KMS-11 (cell line): ENCODE measurements at regions not wholly inside any gene's neighbourhood (a gene's known extent, or its start where the extent isn't known, plus 50 kb on each side); places are given as distances from the start of the nearest gene placed in this dataset.

Experiments used
- H2AFZ ChIP-seq: fragments of 200-600 bp; sonication (generic); 2 replicates; pipeline ENCODE4 v1.6.1; 2016; ENCODE audit warnings: antibody characterized with exemption, mixed run types, low read depth
- H3K27ac ChIP-seq: fragments of 200-600 bp; sonication (generic); 2 replicates; pipeline ENCODE4 v1.6.1; 2016; ENCODE audit warnings: mild to moderate bottlenecking, mixed run types
- H3K27me3 ChIP-seq: fragments of 200-600 bp; sonication (generic); 2 replicates; pipeline ENCODE4 v1.6.1; 2017; ENCODE audit warnings: mild to moderate bottlenecking, low read depth, mixed run types, moderate library complexity; ENCODE audit not compliant: insufficient read depth
- H3K36me3 ChIP-seq: fragments of 200-600 bp; sonication (generic); 2 replicates; pipeline ENCODE4 v1.6.1; 2017; ENCODE audit warnings: mild to moderate bottlenecking, mixed run types; ENCODE audit not compliant: insufficient read depth
- H3K4me1 ChIP-seq: fragments of 200-600 bp; sonication (generic); 2 replicates; pipeline ENCODE4 v1.6.1; 2016; ENCODE audit warnings: mild to moderate bottlenecking, low read depth, mixed run types; ENCODE audit not compliant: poor library complexity, severe bottlenecking
- H3K4me2 ChIP-seq: fragments of 200-600 bp; sonication (generic); 2 replicates; pipeline ENCODE4 v1.7.0; 2016; ENCODE audit warnings: mild to moderate bottlenecking, mixed run types
- H3K4me3 ChIP-seq: fragments of 200-600 bp; sonication (generic); IDR thresholded peaks from 2 replicates; pipeline ENCODE4 v1.6.1; 2017; ENCODE audit warnings: low read depth, low read length, mixed read lengths; ENCODE audit not compliant: insufficient read depth
- H3K79me2 ChIP-seq: fragments of 200-600 bp; sonication (generic); 2 replicates; pipeline ENCODE4 v1.6.1; 2016; ENCODE audit warnings: low read depth, mixed run types; ENCODE audit not compliant: insufficient read depth
- H3K9ac ChIP-seq: fragments of 200-600 bp; sonication (generic); 2 replicates; pipeline ENCODE4 v1.6.1; 2016; ENCODE audit warnings: mild to moderate bottlenecking, mixed run types
- H4K20me1 ChIP-seq: fragments of 200-600 bp; sonication (generic); 2 replicates; pipeline ENCODE4 v1.6.1; 2016; ENCODE audit warnings: mild to moderate bottlenecking, mixed run types; ENCODE audit not compliant: insufficient read depth
- CTCF ChIP-seq: fragments of 200-600 bp; sonication (generic); conservative IDR thresholded peaks from 2 replicates; pipeline ENCODE4 v1.6.1; 2017; ENCODE audit warnings: low read depth, mild to moderate bottlenecking, antibody characterized with exemption, low read length, moderate library complexity, mixed read lengths

- no peak overlapping the region for H3K27ac ChIP-seq
- no peak overlapping the region for H2AFZ ChIP-seq
These were observed 279.3 kb downstream of the SETD4 start for GRCh38 chr21:35780983-35781382.

GRCh38 chr21:35779690-35780570, 280.4 kb downstream of the SETD4 start:
- no peaks in the 10 kb centered on the region for H3K4me1 ChIP-seq
- H2AFZ ChIP-seq, result no peak overlapping the region
- no peaks in the 10 kb centered on the region for H3K36me3 ChIP-seq
- no peaks in the 10 kb centered on the region for H3K27me3 ChIP-seq
- no peak overlapping the region for H3K27ac ChIP-seq
- H3K4me2 ChIP-seq, result no peak overlapping the region
- H3K4me3 ChIP-seq, result no peak overlapping the region
- H4K20me1 ChIP-seq, result no peaks in the 10 kb centered on the region
- TF ChIP-seq CTCF, result no peak
- no peak overlapping the region for H3K9ac ChIP-seq
- H3K79me2 ChIP-seq, result no peaks in the 10 kb centered on the region

More at GRCh38 chr21:35780983-35781382, 279.3 kb downstream of the SETD4 start:
- no peak overlapping the region for H3K4me2 ChIP-seq
- no peaks in the 10 kb centered on the region for H3K27me3 ChIP-seq
- TF ChIP-seq CTCF, result no peak
- no peaks in the 10 kb centered on the region for H3K4me1 ChIP-seq
- no peak overlapping the region for H3K4me3 ChIP-seq
- no peaks in the 10 kb centered on the region for H4K20me1 ChIP-seq
- H3K36me3 ChIP-seq, result no peaks in the 10 kb centered on the region
- H3K79me2 ChIP-seq, result no peaks in the 10 kb centered on the region
- H3K9ac ChIP-seq, result no peak overlapping the region

GRCh38 chr21:35779167-35779566, 281.2 kb downstream of the SETD4 start:
- no peak for TF ChIP-seq CTCF
- Histone ChIP-seq H3K4me2 (no peak overlapping the region), H3K4me1 (no peaks in the 10 kb centered on the region), H3K27me3 (no peaks in the 10 kb centered on the region), H3K9ac (no peak overlapping the region), H3K79me2 (no peaks in the 10 kb centered on the region), H3K27ac (no peak overlapping the region), H3K4me3 (no peak overlapping the region), H2AFZ (no peak overlapping the region), H3K36me3 (no peaks in the 10 kb centered on the region), H4K20me1 (no peaks in the 10 kb centered on the region)

GRCh38 chr21:35777081-35777480, 283.2 kb downstream of the SETD4 start:
- H3K36me3 ChIP-seq, result no peaks in the 10 kb centered on the region
- no peaks in the 10 kb centered on the region for H3K4me1 ChIP-seq
- no peak overlapping the region for H3K4me2 ChIP-seq
- H3K79me2 ChIP-seq, result no peaks in the 10 kb centered on the region
- no peaks in the 10 kb centered on the region for H4K20me1 ChIP-seq
- no peak overlapping the region for H3K27ac ChIP-seq
- no peak overlapping the region for H3K9ac ChIP-seq
- TF ChIP-seq CTCF, result no peak
- no peak overlapping the region for H3K4me3 ChIP-seq
- no peak overlapping the region for H2AFZ ChIP-seq
- no peaks in the 10 kb centered on the region for H3K27me3 ChIP-seq
